ENCODE measurements at regions not wholly inside any gene's neighbourhood (a gene's known extent, or its start where the extent isn't known, plus 50 kb on each side); places are given as distances from the start of the nearest gene placed in this dataset.

GRCh38 chr2:2590141-2590540 lies 259.1 kb upstream of the MYT1L start:
- 78% methylated on average over 1 of the region's 1 CpG for WGBS

GRCh38 chr2:2588777-2589176 lies 257.7 kb upstream of the MYT1L start:
- H3K9ac ChIP-seq (ENCODE audit: low read length), result no peak overlapping the region
- no peak for DNase-seq
- H2AK5ac ChIP-seq (ENCODE audit: low read length, severe bottlenecking), result no peak overlapping the region
- no peak overlapping the region for H4K8ac ChIP-seq (ENCODE audit: low read length)
- no peaks in the 10 kb centered on the region for H3K36me3 ChIP-seq (ENCODE audit: control insufficient read depth in 1 of 2, insufficient read depth in 2 of 2, low read depth in 1 of 2, low read length in 2 of 2)
- H3K18ac ChIP-seq (ENCODE audit: low read depth in 1 of 2, low read length in 2 of 2), result no peak overlapping the region
- H3K14ac ChIP-seq (ENCODE audit: low read length in 2 of 2), result no peak overlapping the region
- H3K79me1 ChIP-seq (replicated peaks; ENCODE audit: low read length, poor library complexity, severe bottlenecking), result no peaks in the 10 kb centered on the region
- H3K4ac ChIP-seq (ENCODE audit: low read depth in 1 of 2, low read length in 2 of 2), result no peak overlapping the region
- no peak overlapping the region for H2BK120ac ChIP-seq (ENCODE audit: low read depth, low read length)
- H2BK5ac ChIP-seq (ENCODE audit: low read depth, low read length, poor library complexity, severe bottlenecking), result no peak overlapping the region
- H2BK15ac ChIP-seq (ENCODE audit: low read depth, poor library complexity, severe bottlenecking), result no peak overlapping the region
- WGBS, result 57% methylated on average over 4 of the region's 4 CpGs
- H2AFZ ChIP-seq (ENCODE audit: low read depth, low read length), result no peak overlapping the region
- H2BK12ac ChIP-seq (ENCODE audit: low read length in 2 of 2), result no peak overlapping the region
- H3K4me2 ChIP-seq (ENCODE audit: low read length, poor library complexity, severe bottlenecking), result no peak overlapping the region
- no peaks in the 10 kb centered on the region for H3K27me3 ChIP-seq (ENCODE audit: control insufficient read depth in 1 of 2, insufficient read depth in 1 of 2, low read length in 2 of 2)
- no peak overlapping the region for H3K27ac ChIP-seq (ENCODE audit: low read length, poor library complexity, severe bottlenecking)
- no peak overlapping the region for H4K91ac ChIP-seq (ENCODE audit: low read length)
- H3K4me3 ChIP-seq (ENCODE audit: insufficient read depth in 1 of 2, low read depth in 1 of 2, low read length in 2 of 2), result no peak overlapping the region
- H3K23ac ChIP-seq (ENCODE audit: low read length in 2 of 2), result no peak overlapping the region
- H3K9me3 ChIP-seq (ENCODE audit: control insufficient read depth, low read length), result no peaks in the 10 kb centered on the region
- H3K4me1 ChIP-seq (ENCODE audit: control insufficient read depth, insufficient read depth, low read depth, low read length), result no peaks in the 10 kb centered on the region

More at GRCh38 chr2:2590141-2590540, 259.1 kb upstream of the MYT1L start:
- Histone ChIP-seq H4K91ac (ENCODE audit: low read length) (no peak overlapping the region), H3K23ac (ENCODE audit: low read length in 2 of 2) (no peak overlapping the region), H3K79me1 (replicated peaks; ENCODE audit: low read length, poor library complexity, severe bottlenecking) (no peaks in the 10 kb centered on the region), H3K4me3 (ENCODE audit: insufficient read depth in 1 of 2, low read depth in 1 of 2, low read length in 2 of 2) (no peak overlapping the region), H2AFZ (ENCODE audit: low read depth, low read length) (no peak overlapping the region), H2BK120ac (ENCODE audit: low read depth, low read length) (no peak overlapping the region), H3K4ac (ENCODE audit: low read depth in 1 of 2, low read length in 2 of 2) (no peak overlapping the region), H3K14ac (ENCODE audit: low read length in 2 of 2) (no peak overlapping the region), H4K8ac (ENCODE audit: low read length) (no peak overlapping the region), H3K9me3 (ENCODE audit: control insufficient read depth, low read length) (no peaks in the 10 kb centered on the region), H3K9ac (ENCODE audit: low read length) (no peak overlapping the region), H3K36me3 (ENCODE audit: control insufficient read depth in 1 of 2, insufficient read depth in 2 of 2, low read depth in 1 of 2, low read length in 2 of 2) (no peaks in the 10 kb centered on the region), H3K4me2 (ENCODE audit: low read length, poor library complexity, severe bottlenecking) (no peak overlapping the region), H3K4me1 (ENCODE audit: control insufficient read depth, insufficient read depth, low read depth, low read length) (no peaks in the 10 kb centered on the region), H2BK15ac (ENCODE audit: low read depth, poor library complexity, severe bottlenecking) (no peak overlapping the region), H3K18ac (ENCODE audit: low read depth in 1 of 2, low read length in 2 of 2) (no peak overlapping the region), H3K27me3 (ENCODE audit: control insufficient read depth in 1 of 2, insufficient read depth in 1 of 2, low read length in 2 of 2) (no peaks in the 10 kb centered on the region), H2BK12ac (ENCODE audit: low read length in 2 of 2) (no peak overlapping the region), H2AK5ac (ENCODE audit: low read length, severe bottlenecking) (no peak overlapping the region), H2BK5ac (ENCODE audit: low read depth, low read length, poor library complexity, severe bottlenecking) (no peak overlapping the region), H3K27ac (ENCODE audit: low read length, poor library complexity, severe bottlenecking) (no peak overlapping the region)
- DNase-seq, result no peak

GRCh38 chr2:2587354-2587753 lies 256.3 kb upstream of the MYT1L start:
- Histone ChIP-seq H2BK120ac (ENCODE audit: low read depth, low read length) (no peak overlapping the region), H3K9ac (ENCODE audit: low read length) (no peak overlapping the region), H2BK15ac (ENCODE audit: low read depth, poor library complexity, severe bottlenecking) (no peak overlapping the region), H3K4me2 (ENCODE audit: low read length, poor library complexity, severe bottlenecking) (no peak overlapping the region), H2AK5ac (ENCODE audit: low read length, severe bottlenecking) (no peak overlapping the region), H2AFZ (ENCODE audit: low read depth, low read length) (no peak overlapping the region), H3K14ac (ENCODE audit: low read length in 2 of 2) (no peak overlapping the region), H3K27me3 (ENCODE audit: control insufficient read depth in 1 of 2, insufficient read depth in 1 of 2, low read length in 2 of 2) (no peaks in the 10 kb centered on the region), H3K23ac (ENCODE audit: low read length in 2 of 2) (no peak overlapping the region), H2BK12ac (ENCODE audit: low read length in 2 of 2) (no peak overlapping the region), H3K4me1 (ENCODE audit: control insufficient read depth, insufficient read depth, low read depth, low read length) (no peaks in the 10 kb centered on the region), H4K8ac (ENCODE audit: low read length) (no peak overlapping the region), H3K4ac (ENCODE audit: low read depth in 1 of 2, low read length in 2 of 2) (no peak overlapping the region), H3K27ac (ENCODE audit: low read length, poor library complexity, severe bottlenecking) (no peak overlapping the region), H3K18ac (ENCODE audit: low read depth in 1 of 2, low read length in 2 of 2) (no peak overlapping the region), H3K4me3 (ENCODE audit: insufficient read depth in 1 of 2, low read depth in 1 of 2, low read length in 2 of 2) (no peak overlapping the region), H2BK5ac (ENCODE audit: low read depth, low read length, poor library complexity, severe bottlenecking) (no peak overlapping the region), H3K36me3 (ENCODE audit: control insufficient read depth in 1 of 2, insufficient read depth in 2 of 2, low read depth in 1 of 2, low read length in 2 of 2) (no peaks in the 10 kb centered on the region), H3K79me1 (replicated peaks; ENCODE audit: low read length, poor library complexity, severe bottlenecking) (no peaks in the 10 kb centered on the region), H3K9me3 (ENCODE audit: control insufficient read depth, low read length) (no peaks in the 10 kb centered on the region), H4K91ac (ENCODE audit: low read length) (no peak overlapping the region)
- DNase-seq, result no peak
- WGBS, result 86% methylated on average over 3 of the region's 4 CpGs

GRCh38 chr2:2586931-2587330 lies 255.9 kb upstream of the MYT1L start:
- 70% methylated on average over 9 of the region's 9 CpGs for WGBS
- H3K4ac ChIP-seq (ENCODE audit: low read depth in 1 of 2, low read length in 2 of 2), result no peak overlapping the region

More at GRCh38 chr2:2586931-2587330, 255.9 kb upstream of the MYT1L start:
- Histone ChIP-seq H3K9me3 (ENCODE audit: control insufficient read depth, low read length) (no peaks in the 10 kb centered on the region), H3K9ac (ENCODE audit: low read length) (no peak overlapping the region), H3K36me3 (ENCODE audit: control insufficient read depth in 1 of 2, insufficient read depth in 2 of 2, low read depth in 1 of 2, low read length in 2 of 2) (no peaks in the 10 kb centered on the region), H2AK5ac (ENCODE audit: low read length, severe bottlenecking) (no peak overlapping the region), H3K4me2 (ENCODE audit: low read length, poor library complexity, severe bottlenecking) (no peak overlapping the region), H3K27ac (ENCODE audit: low read length, poor library complexity, severe bottlenecking) (no peak overlapping the region), H2BK120ac (ENCODE audit: low read depth, low read length) (no peak overlapping the region), H3K18ac (ENCODE audit: low read depth in 1 of 2, low read length in 2 of 2) (no peak overlapping the region), H3K23ac (ENCODE audit: low read length in 2 of 2) (no peak overlapping the region), H4K8ac (ENCODE audit: low read length) (no peak overlapping the region), H3K27me3 (ENCODE audit: control insufficient read depth in 1 of 2, insufficient read depth in 1 of 2, low read length in 2 of 2) (no peaks in the 10 kb centered on the region), H3K4me1 (ENCODE audit: control insufficient read depth, insufficient read depth, low read depth, low read length) (no peaks in the 10 kb centered on the region), H3K4me3 (ENCODE audit: insufficient read depth in 1 of 2, low read depth in 1 of 2, low read length in 2 of 2) (no peak overlapping the region), H2BK12ac (ENCODE audit: low read length in 2 of 2) (no peak overlapping the region), H3K79me1 (replicated peaks; ENCODE audit: low read length, poor library complexity, severe bottlenecking) (no peaks in the 10 kb centered on the region), H2BK15ac (ENCODE audit: low read depth, poor library complexity, severe bottlenecking) (no peak overlapping the region), H3K14ac (ENCODE audit: low read length in 2 of 2) (no peak overlapping the region), H4K91ac (ENCODE audit: low read length) (no peak overlapping the region), H2AFZ (ENCODE audit: low read depth, low read length) (no peak overlapping the region), H2BK5ac (ENCODE audit: low read depth, low read length, poor library complexity, severe bottlenecking) (no peak overlapping the region)
- no peak for DNase-seq

Data from mesenchymal stem cell (in vitro differentiated cells and primary cell).